ENCODE measurements at regions not wholly inside any gene's neighbourhood (a gene's known extent, or its start where the extent isn't known, plus 50 kb on each side); places are given as distances from the start of the nearest gene placed in this dataset.

DNA sequence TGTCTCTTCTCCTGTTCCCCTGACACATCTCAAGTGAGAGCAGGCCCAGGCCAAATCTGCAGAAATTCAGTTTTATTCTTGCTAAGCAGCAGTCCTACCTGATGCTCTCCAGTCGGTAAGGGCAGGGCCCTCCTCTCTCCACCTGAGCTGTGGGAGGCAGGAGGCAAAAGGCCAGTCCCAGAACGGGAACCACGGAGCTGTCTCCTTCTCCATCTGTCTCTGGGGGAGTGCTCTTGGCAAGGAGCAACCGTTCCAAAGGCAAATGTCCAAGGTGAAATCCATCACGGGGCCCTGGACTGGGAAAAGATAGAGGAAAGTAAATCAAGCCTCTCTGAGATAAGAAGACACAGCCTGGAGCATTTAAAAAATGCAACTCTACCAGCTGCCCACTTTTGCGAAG, 65.2 kb upstream of the CDON start:
- no peak for DNase-seq

DNA sequence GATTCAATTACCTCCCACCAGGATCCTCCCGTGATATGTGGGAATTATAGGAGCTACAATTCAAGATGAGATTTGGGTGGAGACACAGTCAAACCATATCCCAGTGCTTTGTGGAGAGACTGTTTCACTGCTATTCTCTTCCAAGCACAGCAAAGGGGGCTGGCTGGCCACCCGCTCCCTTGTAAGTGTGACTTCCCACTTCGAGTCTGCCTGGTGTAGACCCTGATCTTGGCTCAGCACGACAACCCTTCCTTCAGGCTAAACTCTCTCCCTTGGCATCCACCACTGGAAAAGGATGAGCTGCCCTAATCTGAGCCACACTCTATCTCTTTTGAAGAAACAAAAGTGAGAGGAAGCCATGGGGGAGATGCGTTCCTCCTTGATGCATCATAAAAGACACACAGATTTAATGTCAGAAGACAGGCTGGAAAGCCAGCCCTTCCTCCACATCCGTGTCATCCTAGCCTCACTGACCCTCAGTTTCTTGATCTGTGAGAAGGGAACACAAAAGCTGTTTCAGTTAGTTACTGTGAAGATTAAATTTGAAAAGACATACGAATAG, 64.7 kb upstream of the CDON start:
- DNase-seq = no peak

DNA sequence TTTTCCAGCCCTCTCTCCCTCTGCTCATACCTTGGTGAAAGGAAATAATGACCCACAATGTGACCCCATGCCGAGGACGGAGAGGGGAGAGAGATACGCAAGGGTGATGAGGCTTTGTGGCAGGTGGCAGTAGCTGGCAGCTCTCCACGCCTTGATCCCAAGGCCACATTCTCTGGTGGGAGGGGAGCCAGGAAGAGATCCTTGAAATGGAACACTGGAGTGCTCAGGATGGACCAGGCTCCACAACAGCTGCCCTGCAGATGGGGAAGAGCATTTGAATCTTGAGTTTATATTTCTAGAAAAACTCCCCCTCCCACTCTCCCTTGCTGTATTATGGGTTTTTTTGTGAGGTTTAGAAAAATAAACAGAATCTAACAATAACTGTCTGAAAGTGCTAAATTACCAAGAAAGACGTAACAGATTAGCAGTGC, 61.6 kb upstream of the CDON start:
- DNase-seq = no peak

DNA sequence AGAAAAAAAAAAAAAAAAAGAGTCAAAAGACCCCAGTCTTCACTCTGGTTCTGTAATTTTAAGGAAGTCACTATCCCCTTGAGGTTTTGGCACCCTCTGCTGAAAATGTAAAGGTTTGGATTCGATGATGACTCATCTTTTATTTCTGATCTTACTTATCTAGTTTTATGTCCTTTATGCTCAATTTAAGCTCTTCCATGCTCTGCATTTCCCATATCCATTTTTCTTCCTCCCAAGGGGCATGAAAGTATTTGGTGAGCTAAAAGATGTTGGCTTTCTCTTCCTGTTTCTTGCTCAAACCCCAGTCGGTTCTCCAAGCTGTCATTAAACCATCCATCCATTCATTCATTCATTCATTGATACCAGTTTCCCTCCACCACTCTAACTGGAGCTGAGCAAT, 61.0 kb upstream of the CDON start:
- no peak for DNase-seq

DNA sequence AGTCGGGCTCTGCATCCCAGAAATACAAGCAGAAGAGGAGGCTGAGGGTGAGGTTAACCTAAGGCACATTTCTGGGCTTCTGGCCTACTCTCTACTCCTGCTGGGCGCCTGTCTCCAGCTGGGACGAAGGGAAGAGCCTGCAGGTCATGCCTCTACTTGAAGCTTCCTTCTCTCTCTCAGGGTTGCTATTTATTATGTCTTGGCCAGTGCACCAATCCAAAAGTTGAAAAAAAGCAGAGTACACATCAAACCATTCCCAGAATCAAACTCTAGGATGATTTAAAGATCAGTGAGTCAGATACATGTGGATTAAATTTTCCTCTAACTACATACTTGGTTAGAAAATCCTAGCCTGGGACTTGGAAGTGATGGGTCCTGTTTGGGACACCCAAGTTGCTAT, 60.2 kb upstream of the CDON start:
- DNase-seq = no peak

DNA sequence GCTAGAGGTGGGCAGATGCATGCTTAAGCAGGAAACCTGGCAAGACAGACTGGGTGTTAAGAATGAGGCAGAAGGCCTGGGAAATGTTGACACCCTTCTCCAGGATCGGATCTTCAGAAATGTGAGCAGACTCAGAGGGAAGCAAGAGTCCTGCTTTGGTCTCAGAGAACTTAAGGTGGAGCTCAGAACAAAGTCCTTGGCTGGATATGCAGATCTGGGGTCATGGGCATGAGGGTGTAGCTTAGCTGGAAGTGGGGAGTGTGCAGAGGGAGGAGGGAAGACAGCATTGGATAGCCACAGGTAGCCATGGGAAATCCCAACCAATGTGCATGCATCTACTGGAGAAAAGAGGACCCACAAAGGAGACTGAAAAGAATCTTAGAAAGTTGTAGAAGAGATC, 58.6 kb upstream of the CDON start:
- DNase-seq = no peak

DNA sequence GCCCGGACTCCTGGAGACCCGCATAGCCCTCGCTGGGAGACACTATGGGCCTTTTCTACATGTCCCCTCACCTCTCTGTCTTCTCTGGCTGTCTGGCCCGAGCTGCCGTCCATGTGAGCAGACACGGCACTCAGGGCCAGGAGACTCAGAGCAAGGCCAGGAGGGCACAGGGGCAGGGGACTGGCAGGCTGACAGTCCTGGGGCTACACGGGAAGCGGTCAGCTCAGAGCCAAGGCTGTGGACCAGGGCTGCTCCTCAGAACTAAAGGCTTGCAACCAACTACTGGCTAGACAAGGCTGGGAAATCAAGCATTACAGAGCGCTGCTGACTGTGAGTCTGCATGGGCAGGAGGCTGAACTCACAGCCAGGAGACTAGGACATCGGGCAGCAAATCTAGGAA, 56.1 kb upstream of the CDON start:
- no peak for DNase-seq

DNA sequence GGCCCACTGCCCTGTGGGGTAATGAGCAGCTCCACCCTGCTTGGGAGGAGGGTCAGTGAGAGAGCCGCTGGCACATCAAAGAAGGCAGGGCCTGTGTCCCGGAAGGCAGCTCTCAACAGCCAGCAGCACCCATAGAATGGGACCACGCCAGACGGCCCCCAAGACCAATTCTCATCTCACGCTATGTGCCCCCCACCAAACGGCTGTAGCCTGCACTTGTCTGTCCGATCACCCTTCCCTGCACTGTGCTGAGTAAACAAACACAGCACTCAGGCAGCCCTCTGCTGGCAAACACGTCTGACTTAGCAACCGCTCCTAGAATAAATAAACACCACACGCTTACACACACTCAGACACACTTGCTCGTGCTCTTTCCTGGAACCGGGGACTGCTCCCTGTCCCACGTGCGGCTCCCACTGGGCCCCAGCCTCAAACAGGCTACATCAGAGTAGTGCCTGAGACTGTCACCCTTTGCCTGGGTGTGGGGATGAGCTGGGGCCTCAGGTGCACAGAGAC, 53.2 kb upstream of the CDON start:
- DNase-seq = peak; percentile 68

DNA sequence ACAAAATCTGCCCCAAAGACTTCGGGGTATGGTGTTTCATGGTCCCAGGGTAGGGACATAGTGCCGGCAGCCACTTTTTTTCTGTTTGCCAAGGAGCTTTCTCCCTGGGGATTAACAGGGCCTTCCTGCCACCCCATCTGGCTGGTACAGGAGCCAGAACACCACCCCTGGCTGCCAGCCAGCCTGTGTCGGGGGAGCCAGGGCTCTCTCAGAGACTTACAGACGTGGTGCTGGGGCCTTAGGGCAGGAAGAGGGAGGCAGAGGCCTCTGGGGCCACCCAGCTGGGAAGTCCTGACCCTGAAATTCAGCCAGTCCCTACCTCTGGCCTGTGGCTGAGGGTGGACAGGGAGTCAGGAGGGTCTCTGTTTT, 52.4 kb upstream of the CDON start:
- peak; percentile 25 for DNase-seq

DNA sequence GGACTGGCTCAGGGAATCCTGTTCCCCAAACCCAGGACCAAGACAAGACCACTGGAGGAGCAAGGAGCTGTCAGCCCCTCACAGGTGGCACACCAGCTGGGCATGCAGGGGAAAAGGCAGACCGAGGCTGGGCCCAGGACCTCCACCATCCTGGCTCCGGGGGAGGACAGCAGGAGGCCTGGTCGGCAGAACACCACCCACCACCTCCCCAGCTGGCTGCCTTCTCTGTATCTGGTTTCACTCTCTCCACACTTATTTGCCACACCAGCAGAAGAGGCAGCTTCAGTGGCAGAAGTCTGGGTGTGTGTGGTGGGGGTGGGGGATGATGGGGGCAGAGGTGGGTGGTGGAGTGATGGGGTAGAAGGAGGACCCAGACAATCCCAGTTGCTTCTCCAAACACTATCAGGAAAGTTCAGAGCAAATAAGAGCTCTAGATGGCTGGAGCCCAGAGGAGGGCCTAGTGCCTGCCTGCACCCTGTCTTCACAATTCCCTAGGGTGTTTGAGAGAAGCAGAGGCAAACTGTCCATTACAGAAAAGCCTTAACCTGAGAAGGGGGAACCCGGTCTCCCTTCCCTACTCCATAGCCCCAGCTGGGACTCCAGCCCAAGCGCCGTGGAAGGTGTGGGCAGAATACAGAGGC, 51.9 kb upstream of the CDON start:
- no peak for DNase-seq

DNA sequence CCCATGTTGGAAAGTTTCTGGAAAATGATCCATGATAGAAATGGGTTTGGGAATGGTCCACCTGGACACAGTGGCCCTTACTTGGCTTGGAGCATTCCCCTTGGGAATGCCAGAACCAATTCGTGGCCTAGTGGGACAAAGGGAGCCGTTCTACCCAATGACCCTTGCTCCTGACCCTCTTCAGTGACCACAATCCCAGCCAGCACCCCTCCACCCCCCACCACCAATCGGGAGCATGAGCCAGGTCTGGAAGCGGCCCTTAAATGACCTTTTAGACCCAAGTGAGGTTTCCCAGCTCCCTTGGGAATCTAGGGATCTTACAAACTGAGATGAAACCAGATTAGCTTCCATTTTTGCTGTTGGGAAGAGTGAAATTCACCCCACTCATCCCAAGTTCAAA, 51.3 kb upstream of the CDON start:
- no peak for DNase-seq

DNA sequence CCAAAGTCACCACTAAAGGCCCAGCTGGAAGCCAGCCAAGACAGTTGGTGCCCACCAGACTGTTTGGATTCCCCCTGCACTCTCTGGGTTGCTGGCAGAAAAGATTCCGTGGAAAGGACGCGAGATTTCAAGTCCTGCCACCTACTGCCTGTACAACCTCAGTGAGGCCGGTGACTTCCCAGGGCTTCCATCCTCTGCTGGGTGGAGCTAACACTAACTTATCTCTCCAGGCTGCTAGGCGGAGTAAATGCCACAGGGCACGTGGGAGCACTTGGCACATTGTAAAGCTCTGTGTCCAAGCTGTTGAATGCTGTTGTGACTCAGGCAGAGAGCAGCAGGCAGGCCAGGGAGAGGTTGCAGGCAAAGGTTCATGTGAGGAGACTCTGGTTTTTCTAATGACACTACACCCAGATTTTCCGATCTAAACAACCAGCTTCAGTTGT, 50.9 kb upstream of the CDON start:
- peak; percentile 92 for DNase-seq

DNA sequence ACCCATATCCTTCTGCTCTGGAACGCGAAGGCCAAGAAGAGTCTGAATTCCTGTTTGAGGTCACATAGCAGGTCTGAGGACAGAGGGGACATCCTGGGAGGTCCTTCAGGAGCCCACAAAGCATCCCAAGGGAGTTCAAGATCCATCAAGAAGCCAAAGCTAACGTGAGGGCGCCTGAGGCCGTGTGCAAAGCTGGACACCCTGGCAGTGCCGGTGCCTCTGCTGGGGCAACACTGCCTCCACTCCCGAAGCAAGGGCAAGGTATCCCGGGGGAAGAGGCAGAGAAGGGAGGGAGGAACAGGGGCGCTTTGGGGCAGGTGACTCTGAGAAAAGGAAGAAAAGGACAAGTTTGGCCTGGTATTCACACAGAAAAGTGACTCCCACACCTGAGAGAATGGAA, 50.3 kb upstream of the CDON start:
- DNase-seq = no peak

DNA sequence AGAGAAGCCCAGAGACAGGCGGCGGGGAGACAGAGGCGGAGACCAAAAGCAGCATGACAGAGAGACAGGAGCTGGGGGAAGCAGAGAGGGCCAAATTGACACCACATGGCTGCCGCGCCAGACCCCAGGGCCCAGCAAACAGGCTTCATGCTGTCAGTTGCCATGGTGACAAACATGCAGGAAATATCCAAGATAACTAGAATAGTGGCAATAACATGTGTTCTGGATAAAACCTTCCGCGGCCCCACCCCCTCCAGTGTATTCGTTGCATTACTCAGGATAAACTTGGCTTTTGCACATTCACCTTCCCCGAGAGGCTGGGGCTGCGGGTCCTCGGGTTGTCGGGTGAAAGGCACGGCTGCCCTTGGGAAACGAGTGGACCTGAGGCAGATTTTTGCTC, 49.9 kb upstream of the CDON start:
- DNase-seq = no peak

Data from EL (cell line).